NCI-H446 treated with DMSO at 0.1 percent for 48 hours (cell line): ENCODE measurements at regions not wholly inside any gene's neighbourhood (a gene's known extent, or its start where the extent isn't known, plus 50 kb on each side); places are given as distances from the start of the nearest gene placed in this dataset.
"Not testable (repeated sequence)": the region's sequence is repeated elsewhere in the genome, so short reads cannot be mapped to it uniquely, and the experiment has no call there.

Experiments
- DNase-seq: peaks from one replicate; lab custom pipeline; 2025; lab: John Stamatoyannopoulos, UW

- no peak for DNase-seq
These were observed 97.0 kb upstream of the MAN1A1 start for GRCh38 chr6:119446609-119447008.

GRCh38 chr6:119446115-119446554, 96.6 kb upstream of the MAN1A1 start:
- no peak for DNase-seq

DNA sequence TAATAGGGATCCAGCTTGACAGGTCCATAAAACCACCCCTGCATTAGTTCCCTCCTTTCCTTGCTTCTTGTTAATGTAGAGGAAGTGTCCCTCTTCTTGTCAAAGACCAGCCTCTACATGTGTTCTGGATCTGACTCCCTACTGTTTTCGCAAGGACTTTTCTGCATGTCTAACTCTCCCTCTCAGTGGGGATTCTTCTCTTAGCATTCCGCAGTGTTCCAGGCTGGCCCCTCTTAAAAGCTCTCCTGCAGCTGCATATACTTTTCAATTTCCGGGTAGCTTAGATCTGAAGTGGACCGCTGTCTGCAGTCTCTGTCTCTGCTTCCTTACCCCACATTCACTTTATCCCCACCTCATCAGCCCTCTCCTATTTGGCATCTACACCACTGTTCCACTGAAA, 96.1 kb upstream of the MAN1A1 start:
- DNase-seq = no peak

GRCh38 chr6:119444642-119445557, 95.3 kb upstream of the MAN1A1 start:
- DNase-seq = no peak

DNA sequence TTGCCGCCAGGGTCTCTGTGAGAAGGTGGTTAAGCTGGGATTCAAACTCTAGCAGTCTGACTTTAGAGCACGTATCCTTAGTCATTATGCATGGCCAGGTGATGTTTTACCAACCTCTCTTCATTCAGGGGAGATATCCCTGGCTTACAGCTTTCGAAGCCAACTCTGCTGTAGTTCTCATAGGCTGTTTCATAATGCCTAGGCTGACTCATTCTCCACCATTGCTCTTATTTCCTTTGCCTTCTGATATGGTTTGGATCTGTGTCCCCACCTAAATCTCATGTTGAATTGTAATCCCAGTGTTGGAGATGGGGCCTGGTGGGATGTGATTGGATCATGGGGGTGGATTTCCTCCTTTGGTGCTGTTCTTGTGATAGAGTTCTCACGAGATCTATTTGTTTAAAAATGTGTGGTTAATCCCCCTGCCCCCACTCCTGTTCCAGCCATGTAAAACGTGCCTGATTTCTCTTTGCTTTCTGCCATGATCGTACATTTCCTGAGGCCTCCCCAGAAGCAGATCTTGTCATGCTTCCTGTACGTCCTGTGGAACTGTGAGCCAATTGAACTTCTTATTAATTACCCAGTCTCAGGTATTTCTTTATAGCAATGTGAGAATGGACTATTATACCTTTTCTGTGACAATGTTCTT, 94.6 kb upstream of the MAN1A1 start:
- DNase-seq = no peak

- no peak for DNase-seq
These were observed 93.2 kb upstream of the MAN1A1 start for GRCh38 chr6:119442776-119443184.

GRCh38 chr6:119440953-119441352, 91.4 kb upstream of the MAN1A1 start:
- no peak for DNase-seq

DNA sequence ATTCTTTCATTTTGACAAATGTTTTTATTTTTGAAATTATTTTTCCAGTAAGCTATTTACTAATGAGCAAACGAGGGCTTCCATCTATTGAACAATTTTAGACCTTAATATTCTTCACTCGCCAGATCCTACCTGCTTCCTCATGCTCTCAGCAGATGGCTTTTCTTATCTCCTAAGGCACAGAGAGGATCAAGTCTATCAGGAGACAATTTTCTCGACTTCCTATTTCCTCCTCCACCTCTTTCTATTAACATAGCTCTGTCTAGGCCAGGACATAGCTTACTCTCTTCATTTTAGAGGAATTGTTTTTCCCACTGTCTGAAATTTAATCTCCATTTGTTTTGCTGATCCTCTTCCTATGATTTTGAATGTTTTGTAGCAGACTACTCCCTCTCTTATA, 87.0 kb upstream of the MAN1A1 start:
- no peak for DNase-seq

GRCh38 chr6:119431799-119432198, 82.2 kb upstream of the MAN1A1 start:
- DNase-seq = no peak

GRCh38 chr6:119430805-119431204, 81.2 kb upstream of the MAN1A1 start:
- no peak for DNase-seq

DNA sequence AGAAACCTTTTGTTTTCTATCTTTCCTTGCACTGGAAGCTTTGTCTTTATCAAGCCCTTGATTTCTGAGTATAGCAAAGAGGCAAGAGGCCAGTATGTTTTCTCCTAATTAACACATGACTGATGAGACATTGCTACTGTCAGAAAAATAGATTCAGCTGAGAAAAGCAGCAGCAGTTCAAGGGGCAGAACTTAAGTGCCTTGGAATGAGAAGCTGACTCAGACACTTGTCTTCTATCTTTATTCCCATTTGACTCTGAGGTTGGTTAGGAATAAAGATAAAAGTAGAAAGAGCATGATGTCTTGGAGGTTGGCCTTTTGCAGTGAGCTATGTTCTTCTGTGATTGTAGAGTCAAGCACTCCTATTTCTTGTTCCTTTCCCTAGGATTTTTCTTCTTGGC, 79.1 kb upstream of the MAN1A1 start:
- DNase-seq = no peak

DNA sequence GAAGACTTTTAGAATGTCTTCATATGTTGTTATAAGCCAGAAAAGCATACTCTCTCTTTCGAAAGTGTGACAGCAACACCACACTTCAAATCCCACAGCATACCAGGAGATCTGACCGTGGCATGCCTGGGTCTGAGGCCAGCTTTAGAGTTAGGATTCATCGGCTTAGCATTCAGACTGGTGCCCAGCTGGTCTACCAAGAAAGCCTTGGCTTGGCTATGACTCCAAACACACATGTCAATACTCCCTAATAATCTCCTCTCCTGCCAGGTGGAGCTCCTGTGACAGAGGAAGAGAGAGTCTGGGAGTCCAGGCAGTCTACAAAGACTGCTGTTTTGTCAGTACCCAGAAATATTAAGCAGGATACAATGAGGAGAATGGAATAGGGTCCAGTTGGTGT, 77.1 kb upstream of the MAN1A1 start:
- no peak for DNase-seq

GRCh38 chr6:119423996-119424395, 74.4 kb upstream of the MAN1A1 start:
- no peak for DNase-seq

DNA sequence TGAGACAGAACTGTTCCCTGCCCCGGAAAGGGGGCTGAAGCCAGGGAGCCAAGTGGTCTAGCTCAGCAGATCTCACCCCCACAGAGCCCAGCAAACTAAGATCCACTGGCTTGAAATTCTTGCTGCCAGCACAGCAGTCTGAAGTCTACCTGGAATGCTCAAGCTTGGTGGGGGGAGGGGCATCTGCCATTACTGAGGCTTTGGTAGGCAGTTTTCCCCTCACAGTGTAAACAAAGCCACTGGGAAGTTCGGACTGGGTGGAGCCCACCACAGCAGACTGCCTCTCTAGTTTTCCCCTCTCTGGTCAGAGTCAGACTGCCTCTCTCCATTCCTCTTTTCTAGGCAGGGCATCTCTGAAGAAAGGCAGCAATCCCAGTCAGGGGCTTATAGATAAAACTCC, 68.5 kb upstream of the MAN1A1 start:
- not testable (repeated sequence) for DNase-seq

GRCh38 chr6:119407156-119407555, 57.6 kb upstream of the MAN1A1 start:
- no peak for DNase-seq

GRCh38 chr6:119405114-119405513, 55.6 kb upstream of the MAN1A1 start:
- DNase-seq = not testable (repeated sequence)
